Transverse colon (tissue), 4 donors: ENCODE measurements at regions not wholly inside any gene's neighbourhood (a gene's known extent, or its start where the extent isn't known, plus 50 kb on each side); places are given as distances from the start of the nearest gene placed in this dataset.

Experiments used
- DNase-seq: peaks from one replicate; pipeline ENCODE4 v3.0.0-alpha.2; 2019
- H3K27ac ChIP-seq, 4 donors: fragments of 200-600 bp; sonication (generic); 2 replicates each; pipeline ENCODE4 v1.5.1; 2016 to 2018; ENCODE audit warnings: inconsistent platforms in 4 of 4
- H3K27me3 ChIP-seq: fragments of 200-600 bp; sonication (generic); 2 replicates; pipeline ENCODE4 v1.5.1; 2017; ENCODE audit warnings: inconsistent platforms
- H3K36me3 ChIP-seq, 4 donors: fragments of 200-600 bp; sonication (generic); 2 replicates each; pipeline ENCODE4 v1.5.1; 2017 to 2019; ENCODE audit warnings: inconsistent platforms in 4 of 4
- H3K4me1 ChIP-seq, 4 donors: fragments of 200-600 bp; sonication (generic); 2 replicates each; pipeline ENCODE4 v1.5.1; 2017 to 2020; ENCODE audit warnings: inconsistent platforms in 4 of 4
- H3K4me3 ChIP-seq, 4 donors: fragments of 200-600 bp; sonication (generic); 1 replicate in 1 of 4; 2 replicates in 3 of 4; pipeline versions ENCODE4 v1.5.1 to v1.6.1; 2017 to 2019; ENCODE audit warnings: inconsistent platforms in 4 of 4
- H3K9me3 ChIP-seq, 2 donors: fragments of 200-600 bp; sonication (generic); 2 replicates each; pipeline ENCODE4 v1.5.1; 2017 to 2019; ENCODE audit warnings: inconsistent platforms in 2 of 2
- EP300 ChIP-seq: sonication (generic); formaldehyde crosslinking; IDR thresholded peaks from one replicate; pipeline ENCODE4 v1.6.1; 2017; ENCODE audit warnings: antibody characterized with exemption, low read depth
- POLR2A ChIP-seq: fragments of 450-650 bp; IDR thresholded peaks from one replicate; pipeline ENCODE4 v1.6.1; 2016; ENCODE audit warnings: antibody characterized with exemption, mild to moderate bottlenecking, moderate library complexity
- POLR2AphosphoS5 ChIP-seq, 3 donors: sonication (generic); formaldehyde crosslinking; IDR thresholded peaks; one replicate each; pipeline ENCODE4 v1.6.1; 2016; ENCODE audit warnings: antibody characterized with exemption in 3 of 3
- WGBS, 2 donors: methylation state at CpG; one replicate each; pipeline ENCODE4 v1.1.5; 2018; ENCODE audit warnings: low coverage in 1 of 2; 5-methylcytosine and 5-hydroxymethylcytosine counted together
- in situ Hi-C, 4 donors: fragments of 200-750 bp; cut with MboI; loops; one replicate each; pipeline versions ENCODE4 v1.15.0 to v1.15.1; 2017; ENCODE audit warnings: low sequenced_read_pairs in 3 of 4, low pct_ligation_motif_present in 1 of 4, low pct_unique_long_range_greater_than_20kb in 1 of 4
- intact Hi-C: fragments of 100-400 bp; cut with DNase I; formaldehyde crosslinking; loops from one replicate; pipeline ENCODE4 v1.15.1; 2023; ENCODE audit warnings: low total_unique reads
- TF ChIP-seq, protein P1 (sequence below), 5 experiments: fragments of 200-600 bp in 3 of 5; fragments of 450-650 bp in 2 of 5; sonication (generic) in 3 of 5; IDR thresholded peaks; 1 replicate in 2 of 5; 2 replicates in 3 of 5; pipeline ENCODE4 v1.5.1; 2016 to 2017; ENCODE audit warnings: antibody characterized with exemption in 5 of 5, inconsistent platforms in 3 of 5, mild to moderate bottlenecking in 2 of 5, moderate library complexity in 1 of 5

DNA sequence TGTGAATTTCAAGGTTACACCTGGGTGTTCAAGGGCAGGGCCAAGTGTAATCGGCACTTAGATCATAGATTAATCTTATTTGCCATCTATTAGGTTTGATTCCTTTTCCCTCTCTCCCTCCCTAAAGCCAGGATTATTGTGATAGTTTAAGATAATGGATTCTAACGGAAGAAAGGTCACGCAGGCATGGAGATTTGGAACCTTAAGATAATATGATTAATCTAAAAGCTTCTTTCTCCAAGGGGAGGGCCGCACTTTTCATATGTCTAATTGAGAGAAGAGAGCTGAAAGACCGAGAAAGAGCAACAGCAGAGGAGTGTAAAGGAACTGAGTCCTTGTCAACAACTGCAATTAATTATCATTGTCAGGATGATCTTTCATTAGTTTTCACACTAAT is 858.8 kb upstream of the NR2F2 start:
- in situ Hi-C loops: no loop called here
- DNase-seq: no peak
- Histone ChIP-seq H3K4me3 (no peak overlapping the region), H3K27ac (no peak overlapping the region), H3K27me3 (no peaks in the 10 kb centered on the region), H3K36me3 (no peaks in the 10 kb centered on the region), H3K4me1 (no peaks in the 10 kb centered on the region), H3K9me3 (no peaks in the 10 kb centered on the region)
- TF ChIP-seq EP300 (no peak), POLR2A (no peak), POLR2AphosphoS5 (IDR thresholded peaks at IDR 0.05) (no peak)
- TF ChIP-seq, protein P1, sequence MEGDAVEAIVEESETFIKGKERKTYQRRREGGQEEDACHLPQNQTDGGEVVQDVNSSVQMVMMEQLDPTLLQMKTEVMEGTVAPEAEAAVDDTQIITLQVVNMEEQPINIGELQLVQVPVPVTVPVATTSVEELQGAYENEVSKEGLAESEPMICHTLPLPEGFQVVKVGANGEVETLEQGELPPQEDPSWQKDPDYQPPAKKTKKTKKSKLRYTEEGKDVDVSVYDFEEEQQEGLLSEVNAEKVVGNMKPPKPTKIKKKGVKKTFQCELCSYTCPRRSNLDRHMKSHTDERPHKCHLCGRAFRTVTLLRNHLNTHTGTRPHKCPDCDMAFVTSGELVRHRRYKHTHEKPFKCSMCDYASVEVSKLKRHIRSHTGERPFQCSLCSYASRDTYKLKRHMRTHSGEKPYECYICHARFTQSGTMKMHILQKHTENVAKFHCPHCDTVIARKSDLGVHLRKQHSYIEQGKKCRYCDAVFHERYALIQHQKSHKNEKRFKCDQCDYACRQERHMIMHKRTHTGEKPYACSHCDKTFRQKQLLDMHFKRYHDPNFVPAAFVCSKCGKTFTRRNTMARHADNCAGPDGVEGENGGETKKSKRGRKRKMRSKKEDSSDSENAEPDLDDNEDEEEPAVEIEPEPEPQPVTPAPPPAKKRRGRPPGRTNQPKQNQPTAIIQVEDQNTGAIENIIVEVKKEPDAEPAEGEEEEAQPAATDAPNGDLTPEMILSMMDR (IDR thresholded peaks at IDR 0.05): no peak
- intact Hi-C loops: no loop called here
- WGBS, 2 donors: 85 to 87% methylated on average over 5 of the region's 5 CpGs

DNA sequence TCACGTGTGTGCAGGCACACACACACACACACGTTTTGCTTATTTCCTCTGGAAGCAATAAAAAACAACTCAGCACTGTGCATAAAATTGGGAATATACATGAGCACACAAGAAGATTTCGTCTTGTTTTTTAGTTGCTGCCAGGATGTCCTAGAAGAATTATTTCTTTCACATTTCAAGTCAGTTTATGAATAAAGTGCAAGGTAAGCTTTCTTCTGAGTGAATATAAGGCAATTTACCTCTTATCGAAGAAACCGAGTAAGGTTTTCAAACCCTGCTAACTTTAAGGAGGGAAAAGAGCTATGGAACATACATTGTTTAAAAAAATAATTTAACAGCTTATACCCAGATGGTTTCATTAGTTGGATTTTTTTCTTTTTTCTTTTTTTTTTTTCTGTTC is 855.4 kb upstream of the NR2F2 start:
- in situ Hi-C loops: loop anchor here in 1 of 4 donors (25.0 kb wide), 1 partner anchor 88 kb away; no protein-coding TSS in a partner anchor
- 71 to 79% methylated on average over 5 of the region's 5 CpGs for WGBS, 2 donors
- no peaks in the 10 kb centered on the region for H3K4me1 ChIP-seq

DNA sequence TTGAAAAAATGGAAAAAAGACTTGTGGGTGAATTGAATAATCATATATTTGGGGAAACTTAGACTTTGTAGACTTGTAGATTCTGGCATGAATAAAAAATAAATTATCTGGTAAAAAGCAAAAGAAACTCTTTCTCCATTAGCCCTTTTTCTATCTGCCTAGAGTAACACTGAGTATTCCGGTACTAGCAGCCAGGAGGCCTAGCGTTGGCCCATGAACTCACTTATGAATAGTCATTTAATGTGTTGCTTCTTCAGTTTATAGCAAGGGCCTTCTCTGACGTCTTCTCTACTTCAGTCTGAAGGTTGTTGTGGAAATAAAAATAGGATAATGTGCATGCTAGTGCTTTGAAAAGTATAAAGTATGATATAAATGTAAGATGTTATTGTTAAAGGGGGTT is 851.2 kb upstream of the NR2F2 start:
- H3K4me3 ChIP-seq: no peak overlapping the region
- WGBS, 2 donors: 76 to 87% methylated on average over 3 of the region's 3 CpGs
- intact Hi-C loops (no loop called here), in situ Hi-C loops (loop anchor here in 1 of 4 donors (25.0 kb wide), 1 partner anchor 92 kb away; no protein-coding TSS in a partner anchor)
- H3K36me3 ChIP-seq: no peaks in the 10 kb centered on the region
- H3K27me3 ChIP-seq: no peaks in the 10 kb centered on the region
- no peak overlapping the region for H3K27ac ChIP-seq
- no peaks in the 10 kb centered on the region for H3K4me1 ChIP-seq
- H3K9me3 ChIP-seq: no peaks in the 10 kb centered on the region
- TF ChIP-seq, protein P1 (IDR thresholded peaks at IDR 0.05): no peak
- no peak for TF ChIP-seq POLR2AphosphoS5 (IDR thresholded peaks at IDR 0.05)
- no peak for TF ChIP-seq POLR2A
- no peak for TF ChIP-seq EP300
- DNase-seq: no peak

More for the DNA sequence above, 855.4 kb upstream of the NR2F2 start:
- no peak for DNase-seq
- Histone ChIP-seq H3K9me3 (no peaks in the 10 kb centered on the region), H3K36me3 (no peaks in the 10 kb centered on the region), H3K4me3 (no peak overlapping the region), H3K27ac (no peak overlapping the region), H3K27me3 (no peaks in the 10 kb centered on the region)
- intact Hi-C loops: no loop called here
- TF ChIP-seq POLR2AphosphoS5 (IDR thresholded peaks at IDR 0.05) (no peak), POLR2A (no peak), EP300 (no peak)
- TF ChIP-seq, protein P1 (IDR thresholded peaks at IDR 0.05): no peak

DNA sequence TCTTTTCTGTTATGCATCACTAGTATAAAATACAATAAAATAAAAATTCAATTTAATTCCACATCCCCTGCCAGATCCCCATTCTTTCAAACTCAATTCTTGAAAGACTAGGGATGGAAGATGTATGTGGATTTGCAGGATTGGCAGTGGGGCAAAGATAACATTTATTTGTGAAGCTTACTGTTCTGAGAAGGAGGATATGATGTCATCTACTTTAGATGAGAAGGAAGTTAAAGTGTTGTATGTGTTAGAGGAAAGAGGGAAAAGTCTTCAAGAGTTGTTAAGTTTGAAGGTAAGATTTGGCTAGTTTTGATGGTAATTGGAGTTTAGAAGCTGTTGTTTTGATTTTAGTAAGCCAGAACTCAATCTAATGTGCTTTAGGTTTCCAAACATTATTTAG is 845.1 kb upstream of the NR2F2 start:
- intact Hi-C loops (no loop called here), in situ Hi-C loops (loop anchor here in 1 of 4 donors (25.0 kb wide), 1 partner anchor 98 kb away; no protein-coding TSS in a partner anchor)
- TF ChIP-seq, protein P1 (IDR thresholded peaks at IDR 0.05): no peak
- TF ChIP-seq POLR2A (no peak), POLR2AphosphoS5 (IDR thresholded peaks at IDR 0.05) (no peak), EP300 (no peak)
- no peaks in the 10 kb centered on the region for H3K27me3 ChIP-seq
- no peak for DNase-seq
- no peaks in the 10 kb centered on the region for H3K4me1 ChIP-seq
- H3K27ac ChIP-seq: no peak overlapping the region
- no peak overlapping the region for H3K4me3 ChIP-seq
- no peaks in the 10 kb centered on the region for H3K9me3 ChIP-seq
- H3K36me3 ChIP-seq: no peaks in the 10 kb centered on the region
